Type B pancreatic cell (in vitro differentiated cells): ENCODE measurements at regions not wholly inside any gene's neighbourhood (a gene's known extent, or its start where the extent isn't known, plus 50 kb on each side); places are given as distances from the start of the nearest gene placed in this dataset.
"Not testable (repeated sequence)": the region's sequence is repeated elsewhere in the genome, so short reads cannot be mapped to it uniquely, and the experiment has no call there.

Experiments
- DNase-seq: peaks from one replicate; pipeline ENCODE4 v3.0.0; 2021; ENCODE audit warnings: mixed read lengths; ENCODE audit not compliant: unreplicated experiment; ENCODE audit errors: extremely low spot score
- H3K27ac Mint-ChIP-seq: 2 replicates; pipeline ENCODE4 v1.8.0; 2021; ENCODE audit warnings: mild to moderate bottlenecking, mixed read lengths
- H3K27me3 Mint-ChIP-seq: 2 replicates; pipeline ENCODE4 v1.8.0; 2021; ENCODE audit warnings: mixed read lengths
- H3K36me3 Mint-ChIP-seq: 2 replicates; pipeline ENCODE4 v1.8.0; 2021; ENCODE audit warnings: mixed read lengths
- H3K4me1 Mint-ChIP-seq: one replicate; pipeline ENCODE4 v1.8.0; 2021; ENCODE audit warnings: mixed read lengths; ENCODE audit not compliant: unreplicated experiment
- H3K4me3 Mint-ChIP-seq: 2 replicates; pipeline ENCODE4 v1.8.0; 2021; ENCODE audit warnings: mild to moderate bottlenecking, mixed read lengths
- H3K9me3 Mint-ChIP-seq: 2 replicates; pipeline ENCODE4 v1.8.0; 2021; ENCODE audit warnings: mixed read lengths
- CTCF ChIP-seq: fragments of 200-600 bp; sonication (generic); conservative IDR thresholded peaks from 2 replicates; pipeline ENCODE4 v1.5.0; 2021; ENCODE audit warnings: antibody characterized with exemption, mild to moderate bottlenecking

- not testable (repeated sequence) for H3K27me3 Mint-ChIP-seq, H3K9me3 Mint-ChIP-seq, H3K36me3 Mint-ChIP-seq, H3K4me1 Mint-ChIP-seq, DNase-seq, H3K4me3 Mint-ChIP-seq, H3K27ac Mint-ChIP-seq
These were observed 74.0 kb downstream of the TMEM121 start for GRCh38 chr14:105600195-105600938.

- H3K36me3 Mint-ChIP-seq = no peaks in the 10 kb centered on the region
- H3K4me3 Mint-ChIP-seq = no peak overlapping the region
- H3K27me3 Mint-ChIP-seq = no peaks in the 10 kb centered on the region
- TF ChIP-seq CTCF = no peak
- H3K4me1 Mint-ChIP-seq = no peaks in the 10 kb centered on the region
- no peaks in the 10 kb centered on the region for H3K9me3 Mint-ChIP-seq
- no peak overlapping the region for H3K27ac Mint-ChIP-seq
- no peak for DNase-seq
These were observed 74.6 kb downstream of the TMEM121 start for GRCh38 chr14:105600939-105601359.

- H3K36me3 Mint-ChIP-seq = no peaks in the 10 kb centered on the region
- H3K27me3 Mint-ChIP-seq = no peaks in the 10 kb centered on the region
- no peak overlapping the region for H3K4me3 Mint-ChIP-seq
- no peak overlapping the region for H3K27ac Mint-ChIP-seq
- no peaks in the 10 kb centered on the region for H3K9me3 Mint-ChIP-seq
- H3K4me1 Mint-ChIP-seq = no peaks in the 10 kb centered on the region
- TF ChIP-seq CTCF = no peak
- DNase-seq = no peak
These were observed 75.2 kb downstream of the TMEM121 start for GRCh38 chr14:105601360-105602242.

GRCh38 chr14:105602243-105602750 lies 75.9 kb downstream of the TMEM121 start:
- DNase-seq = no peak
- no peak for TF ChIP-seq CTCF
- Mint-ChIP-seq H3K4me3 (no peak overlapping the region), H3K36me3 (no peaks in the 10 kb centered on the region), H3K27me3 (no peaks in the 10 kb centered on the region), H3K4me1 (no peaks in the 10 kb centered on the region), H3K9me3 (no peaks in the 10 kb centered on the region), H3K27ac (no peak overlapping the region)

- no peak for DNase-seq
- Mint-ChIP-seq H3K9me3 (no peaks in the 10 kb centered on the region), H3K27me3 (no peaks in the 10 kb centered on the region), H3K36me3 (no peaks in the 10 kb centered on the region), H3K27ac (no peak overlapping the region), H3K4me1 (no peaks in the 10 kb centered on the region), H3K4me3 (no peak overlapping the region)
- TF ChIP-seq CTCF = no peak
These were observed 76.7 kb downstream of the TMEM121 start for GRCh38 chr14:105602799-105603793.

GRCh38 chr14:105604531-105605463 lies 78.4 kb downstream of the TMEM121 start:
- not testable (repeated sequence) for H3K27ac Mint-ChIP-seq, DNase-seq, H3K9me3 Mint-ChIP-seq, H3K4me3 Mint-ChIP-seq, H3K36me3 Mint-ChIP-seq, H3K4me1 Mint-ChIP-seq, H3K27me3 Mint-ChIP-seq
